Dedifferentiated amniotic fluid mesenchymal stem cell (primary cell): ENCODE measurements at regions not wholly inside any gene's neighbourhood (a gene's known extent, or its start where the extent isn't known, plus 50 kb on each side); places are given as distances from the start of the nearest gene placed in this dataset.

ENCODE experiments used
- DNase-seq: peaks from one replicate; pipeline ENCODE4 v3.0.0-alpha.2; 2016; ENCODE audit errors: extremely low spot score

DNA sequence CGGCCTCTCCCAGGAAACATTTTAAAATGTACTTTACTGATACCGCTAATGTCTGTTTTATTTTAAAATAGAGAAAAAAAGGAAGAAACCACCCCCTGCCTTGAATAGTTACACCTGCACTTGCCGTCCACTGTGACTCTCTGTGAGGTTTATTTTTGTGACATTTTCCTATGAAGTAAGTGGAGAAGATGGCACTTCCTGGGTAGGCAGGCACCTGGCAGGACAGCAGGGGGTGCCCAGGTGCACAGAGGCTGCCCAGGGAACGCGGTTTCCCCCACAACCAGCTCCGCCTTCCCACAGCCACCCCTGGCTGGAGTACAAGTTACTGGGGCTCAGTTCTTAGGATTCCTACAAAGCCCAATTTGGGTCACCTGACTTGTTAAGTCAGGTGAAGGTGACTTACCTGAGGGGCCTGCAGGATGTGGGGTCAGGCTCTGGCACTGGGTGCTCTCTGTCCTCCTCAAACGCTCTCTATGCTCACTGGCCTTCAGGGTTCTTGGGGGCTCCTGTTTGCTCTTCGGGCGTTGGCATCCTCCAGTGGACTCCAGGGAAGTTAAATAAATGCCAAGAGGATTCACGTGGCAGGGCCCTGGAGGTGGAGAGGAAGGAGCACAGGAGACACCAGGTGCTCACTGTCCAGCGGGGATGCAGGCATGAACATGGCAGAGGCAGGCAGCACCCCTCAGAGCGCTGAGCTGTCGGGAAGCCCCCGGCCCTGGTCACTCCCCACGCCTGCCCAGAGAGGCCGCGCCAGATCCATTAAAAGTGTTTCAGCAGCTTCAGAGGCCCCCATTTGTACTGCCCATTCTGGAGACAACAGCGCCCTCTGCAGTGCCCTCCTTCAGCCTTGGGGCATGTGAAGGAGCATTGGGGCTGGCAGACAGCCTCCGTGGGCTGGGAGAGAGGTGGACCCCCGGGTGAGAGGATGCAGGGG, 1021.2 kb downstream of the TBC1D22A start:
- DNase-seq, result no peak

DNA sequence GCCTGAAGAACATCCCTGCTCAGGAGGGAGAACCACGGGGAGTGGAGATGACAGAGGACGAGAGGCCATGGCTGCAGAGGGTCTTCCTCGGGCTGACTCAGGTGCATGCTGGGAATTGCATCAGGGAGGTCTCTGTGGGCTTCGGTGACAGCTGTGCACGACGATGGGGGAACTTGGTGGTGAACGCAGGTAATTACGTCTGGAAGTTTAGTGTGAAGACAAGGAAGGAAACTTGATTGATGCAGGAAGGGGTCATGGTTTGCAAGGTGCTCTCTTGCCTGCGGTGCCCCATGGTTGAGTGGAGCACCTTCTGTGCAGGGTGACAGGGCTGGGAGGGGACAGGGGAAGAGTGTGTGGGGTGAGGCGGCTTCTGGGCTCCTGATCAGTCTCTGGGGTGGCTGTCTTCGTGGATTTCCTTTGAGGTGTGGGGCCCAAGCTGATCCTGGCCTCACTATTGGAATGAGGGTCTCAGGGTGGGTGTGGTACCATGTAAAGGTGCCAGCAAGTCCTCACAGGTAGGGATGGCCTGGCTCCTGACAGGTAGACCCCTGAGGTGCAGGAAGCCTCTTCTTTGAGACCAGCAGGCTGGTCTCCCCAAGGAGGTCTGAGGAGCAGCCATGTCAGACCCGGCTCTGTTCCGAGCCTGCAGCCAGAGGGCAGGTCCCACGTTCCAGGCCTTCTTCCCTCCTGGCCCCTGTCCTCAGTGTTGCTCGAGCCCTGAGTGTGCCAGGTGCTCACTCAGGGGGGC, 1020.1 kb downstream of the TBC1D22A start:
- no peak for DNase-seq

DNA sequence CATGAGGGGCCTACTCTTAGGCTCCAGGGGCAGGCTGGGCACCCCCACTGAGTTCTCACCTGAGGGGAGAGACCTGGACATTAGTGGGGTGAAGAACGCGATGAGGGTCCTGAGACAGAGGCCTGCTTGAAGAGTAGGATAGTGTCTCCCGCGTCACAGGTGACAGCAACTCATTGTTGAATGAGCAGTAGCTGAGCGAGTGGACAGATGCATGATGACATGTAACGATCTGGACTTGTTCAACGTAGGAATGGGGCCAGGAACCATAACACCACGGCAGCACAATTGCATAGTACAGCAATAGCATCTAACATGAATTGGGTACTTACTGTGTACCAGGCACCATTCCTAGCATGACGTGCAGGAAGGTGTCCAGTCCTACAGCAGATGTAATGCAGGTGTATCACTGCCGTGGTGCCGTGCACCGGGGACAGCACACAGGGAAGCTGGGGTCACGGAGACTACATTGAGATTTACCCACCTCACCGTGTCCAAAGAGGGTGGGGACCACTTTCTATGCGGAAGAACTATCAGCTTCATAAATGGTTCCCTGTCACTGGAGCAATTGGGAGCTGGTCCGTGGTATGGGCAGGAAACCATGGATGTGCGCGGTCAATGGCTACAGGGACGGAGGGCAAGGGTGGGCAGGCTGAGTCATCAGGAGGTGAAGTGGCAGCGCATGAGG, 1019.1 kb downstream of the TBC1D22A start:
- no peak for DNase-seq

DNA sequence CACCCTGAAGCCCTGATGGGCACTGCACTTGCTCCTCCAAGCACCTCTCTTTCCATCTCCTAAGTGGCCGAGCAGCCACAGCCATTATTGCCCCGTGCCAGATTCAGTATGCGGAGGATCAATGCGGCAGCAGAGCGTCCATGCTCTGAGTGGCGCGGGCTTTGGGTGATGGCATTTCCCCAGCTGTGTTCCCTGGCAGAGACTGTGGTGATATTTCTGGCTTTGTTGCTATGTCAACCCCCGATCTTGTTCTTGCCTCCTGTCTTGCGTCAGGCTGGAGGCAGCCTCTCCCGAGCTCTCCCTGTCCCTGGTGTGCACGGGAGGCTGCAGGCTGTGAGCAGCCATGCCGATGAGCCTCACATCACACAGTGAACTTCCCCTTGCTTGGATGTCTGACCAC, 1018.6 kb downstream of the TBC1D22A start:
- no peak for DNase-seq

DNA sequence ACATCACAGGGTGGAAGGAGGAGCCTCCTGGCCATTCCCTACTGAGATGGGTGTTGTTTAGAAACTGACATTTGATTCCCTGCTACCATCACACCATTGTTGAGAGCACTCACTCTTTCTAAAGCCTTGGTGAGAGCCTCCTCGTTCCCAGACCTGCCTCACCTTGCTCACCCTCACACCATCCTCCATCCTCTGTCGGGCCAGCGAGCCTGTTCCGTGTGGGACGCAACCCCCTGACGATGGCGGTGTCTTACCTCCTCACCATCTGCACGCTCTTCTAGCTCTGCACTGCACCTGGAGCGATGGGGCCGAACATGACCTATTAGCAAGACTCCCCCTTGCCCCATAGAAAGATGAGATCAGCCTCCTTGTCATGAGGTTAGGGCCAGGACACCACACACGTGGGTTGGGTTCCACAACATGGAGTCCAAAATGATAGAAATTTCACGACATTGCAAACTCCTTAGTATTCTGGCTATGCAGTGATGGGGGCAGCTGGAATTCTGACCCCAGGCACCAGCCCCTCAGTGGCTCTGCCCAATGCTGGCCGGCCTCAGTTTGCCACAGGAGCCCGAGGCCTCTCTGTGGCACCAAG, 1017.9 kb downstream of the TBC1D22A start:
- no peak for DNase-seq

DNA sequence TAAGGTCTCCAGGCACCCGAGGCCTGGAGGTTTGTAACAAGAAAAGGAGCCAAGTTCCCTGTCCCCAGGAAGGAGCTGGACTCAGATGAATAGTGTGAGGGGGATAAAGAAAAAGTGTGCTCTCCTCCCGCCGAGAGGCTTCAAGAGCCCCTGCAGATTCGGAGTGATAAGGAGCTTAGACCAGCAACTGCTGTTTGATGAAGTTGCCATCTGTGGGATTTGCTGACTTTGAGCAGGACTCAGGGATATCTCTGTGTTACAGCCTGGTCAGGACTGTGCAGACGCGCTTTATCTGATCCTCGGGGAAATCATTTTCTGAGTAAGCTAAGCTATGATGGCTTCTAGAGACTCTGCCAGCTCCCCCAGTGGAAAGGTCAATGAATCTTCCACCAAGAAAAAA, 1017.0 kb downstream of the TBC1D22A start:
- no peak for DNase-seq

DNA sequence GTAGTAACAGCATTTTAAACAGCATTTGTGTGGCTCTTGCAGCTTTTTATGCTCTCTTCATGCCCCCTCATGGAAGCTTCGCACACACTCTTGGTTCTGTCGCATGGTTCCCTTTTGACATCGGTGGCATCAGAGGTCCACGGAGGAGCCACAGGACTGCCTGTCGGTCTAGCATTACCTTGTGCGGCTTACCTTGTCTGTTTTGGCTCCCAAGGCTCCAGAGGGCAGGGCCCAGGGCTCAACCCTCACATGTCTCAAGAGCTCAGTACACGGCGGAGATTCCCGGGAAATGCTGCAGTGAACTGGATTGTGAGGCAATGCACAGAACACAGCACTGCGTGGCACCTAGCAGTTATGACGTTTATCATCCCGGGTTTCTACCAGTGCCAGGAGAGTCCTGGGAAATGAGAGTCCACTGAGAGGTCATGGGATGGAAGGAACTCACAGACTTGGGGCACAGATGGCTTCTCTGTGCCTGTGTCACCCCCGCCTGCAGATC, 1015.8 kb downstream of the TBC1D22A start:
- DNase-seq, result no peak

DNA sequence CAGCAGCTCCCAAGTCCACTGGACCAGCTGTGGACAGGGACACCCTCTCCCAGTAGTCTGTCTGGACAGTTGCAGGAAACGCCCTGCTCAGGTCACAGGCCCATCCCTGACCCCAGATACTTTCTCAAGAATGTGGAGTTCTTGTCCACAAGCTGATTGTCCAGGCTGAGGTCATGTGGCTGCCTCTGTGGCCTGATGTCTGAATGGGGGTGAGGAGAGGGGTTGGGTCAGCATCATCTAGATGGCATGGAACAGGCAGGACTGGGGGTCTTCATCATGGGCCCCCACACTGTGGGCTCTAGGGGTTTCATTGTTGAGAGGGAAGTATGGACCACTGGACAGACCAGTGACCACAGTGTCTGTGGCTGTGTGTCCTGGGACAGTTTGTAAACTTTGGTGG, 1015.0 kb downstream of the TBC1D22A start:
- DNase-seq, result no peak

DNA sequence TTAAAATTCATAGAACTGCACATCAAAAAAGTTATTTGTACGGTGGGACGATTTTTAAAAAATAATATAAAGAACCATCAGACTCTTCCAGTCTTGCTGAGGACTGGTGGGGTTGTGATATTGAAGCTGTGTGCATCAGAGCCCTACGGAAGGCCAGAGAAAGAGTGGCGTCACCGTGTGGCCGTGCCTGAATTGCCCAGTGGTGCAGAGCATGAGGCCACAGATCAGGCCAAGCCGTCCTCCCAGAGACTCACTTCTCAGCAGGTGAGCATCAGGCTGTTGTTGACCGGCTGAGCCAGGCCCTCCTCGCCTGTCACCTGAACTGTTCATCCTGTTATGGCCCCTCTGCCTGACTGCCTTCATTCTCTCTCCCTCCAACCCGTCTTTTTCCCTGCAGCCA, 1013.9 kb downstream of the TBC1D22A start:
- DNase-seq, result no peak

DNA sequence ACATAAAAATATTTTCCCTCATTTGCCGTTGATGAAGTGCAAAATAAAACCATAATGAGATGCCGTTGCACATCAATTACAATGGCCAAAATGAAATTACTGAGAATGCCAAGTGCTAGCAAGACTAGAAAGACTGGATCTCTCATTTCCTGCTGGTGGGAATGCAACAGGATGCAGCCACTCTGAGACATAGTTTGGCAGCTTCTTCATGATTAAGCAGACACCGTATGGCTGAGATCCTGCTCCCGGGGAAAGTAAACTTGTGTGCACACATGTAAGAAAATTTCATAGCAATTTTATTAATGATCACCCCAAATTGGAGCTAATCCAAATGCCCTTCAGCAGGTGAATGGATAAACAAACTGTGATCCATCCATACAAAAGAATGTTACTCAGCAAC, 1013.2 kb downstream of the TBC1D22A start:
- DNase-seq, result no peak

DNA sequence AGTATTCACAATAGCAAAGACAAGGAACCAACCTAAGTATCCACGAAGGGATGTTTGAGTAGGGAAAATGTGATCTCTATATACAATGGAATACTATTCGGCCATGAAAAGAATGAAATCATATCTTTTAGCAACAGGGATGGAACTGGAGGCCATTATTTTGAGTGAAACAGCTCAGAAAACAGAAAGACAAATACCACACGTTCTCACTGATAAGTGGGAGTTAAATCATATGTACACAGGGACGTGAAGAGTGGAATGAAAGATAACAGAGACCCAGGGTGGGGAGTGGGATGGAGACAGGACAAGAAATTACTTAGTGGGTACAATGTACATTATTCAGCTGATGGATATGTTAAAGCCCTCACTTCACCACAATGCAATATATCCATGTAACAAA, 1012.7 kb downstream of the TBC1D22A start:
- no peak for DNase-seq

DNA sequence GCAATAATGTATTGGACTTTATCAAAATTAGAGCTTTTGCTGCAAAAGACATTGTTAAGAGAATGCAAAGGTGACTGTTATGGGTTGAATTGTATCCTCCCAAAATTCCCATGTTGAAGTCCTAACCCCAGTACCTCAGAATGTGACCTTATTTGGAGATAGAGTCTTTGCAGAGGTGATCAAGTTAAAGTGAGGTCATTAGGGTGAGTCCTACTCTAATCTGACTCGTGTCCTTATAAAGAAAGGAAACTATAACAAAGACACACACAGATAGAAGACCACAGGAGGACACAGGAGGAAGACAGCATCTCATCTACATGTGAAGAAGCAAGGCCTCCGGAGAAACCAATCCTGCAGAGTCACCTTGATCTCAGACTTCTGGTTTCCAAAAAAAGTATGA, 1011.2 kb downstream of the TBC1D22A start:
- DNase-seq, result no peak

DNA sequence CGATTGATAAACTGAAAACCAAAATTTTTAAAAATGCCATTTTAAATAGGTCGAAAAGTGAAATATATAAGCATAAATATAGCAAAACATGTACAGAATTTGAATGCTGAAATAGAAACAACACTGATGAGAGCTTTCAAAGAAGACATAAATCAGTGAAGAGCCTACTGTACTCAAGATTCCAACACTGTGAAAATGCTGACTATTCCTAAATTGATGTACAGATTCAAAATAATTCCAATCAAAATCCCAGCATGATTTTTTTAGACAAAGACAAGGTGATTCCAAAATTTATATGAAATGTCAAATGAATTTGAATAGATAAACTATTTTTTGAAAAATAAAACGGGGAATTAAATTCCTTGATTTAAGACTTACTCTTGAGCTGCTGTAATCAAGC, 1010.4 kb downstream of the TBC1D22A start:
- DNase-seq, result no peak

DNA sequence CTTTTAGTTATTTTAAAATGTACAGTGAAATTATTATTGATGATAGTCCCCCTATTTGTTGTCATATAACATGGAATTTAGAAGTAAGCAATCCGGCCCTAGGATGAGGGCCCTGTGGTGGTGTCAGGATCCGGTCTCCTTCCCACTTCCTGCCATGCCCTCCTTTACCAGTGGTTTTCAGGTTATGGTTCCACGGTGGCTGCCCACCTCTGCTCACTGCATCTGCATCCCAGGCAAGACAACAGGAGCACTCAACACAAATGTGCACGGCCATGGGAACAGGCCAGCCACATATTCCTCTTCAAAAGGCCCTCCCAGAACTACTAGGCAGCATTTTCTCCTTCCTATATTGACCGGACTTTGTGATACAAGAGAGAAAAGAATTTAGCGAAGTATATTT, 1007.2 kb downstream of the TBC1D22A start:
- no peak for DNase-seq

DNA sequence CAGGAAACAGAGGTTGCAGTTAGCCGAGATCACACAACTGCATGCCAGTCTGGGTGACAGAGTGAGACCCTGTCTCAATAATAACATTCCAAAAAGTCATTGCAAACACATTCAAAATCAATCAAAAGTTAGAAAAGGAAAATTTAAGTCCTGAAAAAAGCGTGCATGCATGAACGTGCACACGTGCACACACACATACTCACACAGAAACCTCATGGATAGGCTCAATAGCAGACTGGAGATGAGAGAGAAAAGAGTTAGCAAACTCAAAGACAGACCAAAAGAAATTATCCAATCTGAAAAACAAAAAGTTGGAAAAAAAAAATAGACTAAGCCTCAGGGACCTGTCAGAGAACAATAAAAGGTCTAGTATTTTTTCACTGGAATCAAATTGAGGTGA, 1005.6 kb downstream of the TBC1D22A start:
- DNase-seq, result no peak

DNA sequence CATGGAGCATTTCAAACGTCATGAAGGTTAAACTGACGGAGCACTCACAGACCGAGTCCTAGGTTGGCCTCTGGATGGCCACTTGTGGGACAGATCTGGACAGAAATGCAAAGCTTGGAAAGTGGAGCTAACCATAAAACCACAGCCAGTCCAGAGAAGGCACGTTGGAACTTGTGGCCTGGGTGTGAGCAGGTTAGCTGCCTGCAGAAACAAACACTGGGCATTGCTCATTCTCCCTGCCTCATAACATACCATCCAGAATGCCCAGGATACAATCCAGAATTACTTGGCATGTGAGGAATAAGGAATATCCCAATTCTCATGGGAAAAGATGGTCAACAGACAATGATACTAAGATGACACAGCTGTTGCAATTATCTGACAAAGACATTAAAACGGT, 1005.0 kb downstream of the TBC1D22A start:
- DNase-seq, result no peak

DNA sequence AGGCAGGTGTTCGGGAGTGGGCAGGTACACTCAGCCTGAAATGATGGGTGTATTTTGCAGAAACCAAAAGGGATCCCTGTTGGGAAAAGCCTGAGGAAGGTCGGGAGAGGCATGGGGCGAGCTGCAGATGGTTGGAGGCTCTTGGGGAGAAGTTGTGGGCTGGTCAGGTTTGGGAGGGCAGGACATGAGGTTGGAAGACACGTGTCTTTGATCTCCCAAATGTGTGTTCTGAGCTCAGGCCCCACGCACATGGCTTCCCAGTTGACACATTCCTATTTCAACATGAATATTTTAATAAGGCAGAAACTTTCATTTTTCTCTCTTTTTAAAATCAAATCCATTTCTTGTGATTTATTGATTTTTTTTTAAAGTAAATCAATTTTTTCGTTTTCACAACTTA, 1003.3 kb downstream of the TBC1D22A start:
- no peak for DNase-seq

DNA sequence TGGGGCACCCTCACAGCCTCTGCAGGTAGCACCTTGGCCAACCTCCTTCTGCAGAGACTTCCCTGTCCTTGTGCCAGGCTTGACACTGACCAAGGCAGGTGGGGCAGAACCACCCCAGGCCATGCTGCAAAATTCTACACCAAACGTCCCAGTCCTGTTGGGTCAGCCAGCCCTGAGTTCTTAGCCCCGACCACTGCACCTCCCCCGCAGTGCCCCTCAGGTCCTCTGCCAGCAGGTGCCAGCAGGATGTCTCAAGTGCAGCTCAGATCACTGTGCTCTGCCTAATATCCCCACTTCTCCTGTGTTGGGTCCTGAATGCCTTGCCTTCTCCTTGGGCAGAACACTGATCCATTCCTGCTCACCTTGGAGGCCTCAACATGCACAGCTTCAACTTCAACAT, 999.7 kb downstream of the TBC1D22A start:
- no peak for DNase-seq

DNA sequence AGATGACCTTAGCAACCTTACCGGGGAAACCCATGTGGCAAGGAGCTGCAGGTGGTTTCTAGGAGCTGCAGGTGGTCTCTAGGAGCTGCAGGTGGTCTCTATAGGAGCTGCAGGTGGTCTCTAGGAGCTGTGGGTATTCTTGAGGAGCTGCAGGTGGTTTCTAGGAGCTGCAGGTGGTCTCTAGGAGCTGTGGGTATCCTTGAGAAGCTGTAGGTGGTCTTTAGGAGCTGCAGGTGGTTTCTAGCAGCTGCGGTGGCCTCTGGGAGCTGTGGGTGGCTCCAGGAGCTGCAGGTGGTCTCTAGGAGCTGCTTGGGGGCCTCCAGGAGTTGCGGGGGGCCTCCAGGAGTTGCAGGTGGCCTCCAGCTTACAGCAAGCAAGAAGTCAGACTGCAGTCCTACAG, 997.5 kb downstream of the TBC1D22A start:
- no peak for DNase-seq

DNA sequence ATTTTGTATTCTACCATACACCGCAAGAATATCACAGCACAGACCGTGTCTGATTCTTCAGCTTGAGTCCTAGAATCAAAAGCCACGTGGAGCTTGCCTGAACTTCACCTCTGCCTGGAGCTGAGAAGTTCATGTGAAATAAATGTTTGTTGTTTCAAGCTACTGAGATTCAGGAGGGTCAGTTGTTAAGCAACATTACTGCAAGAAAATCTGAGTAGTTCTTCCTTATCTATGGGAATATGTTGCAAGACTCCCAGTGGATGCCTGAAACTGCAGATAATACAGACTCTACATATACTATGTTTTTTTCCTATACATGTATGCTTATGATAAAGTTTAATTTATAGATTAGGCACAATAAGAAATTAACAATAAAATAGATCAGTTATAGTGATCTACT, 995.3 kb downstream of the TBC1D22A start:
- DNase-seq, result no peak

DNA sequence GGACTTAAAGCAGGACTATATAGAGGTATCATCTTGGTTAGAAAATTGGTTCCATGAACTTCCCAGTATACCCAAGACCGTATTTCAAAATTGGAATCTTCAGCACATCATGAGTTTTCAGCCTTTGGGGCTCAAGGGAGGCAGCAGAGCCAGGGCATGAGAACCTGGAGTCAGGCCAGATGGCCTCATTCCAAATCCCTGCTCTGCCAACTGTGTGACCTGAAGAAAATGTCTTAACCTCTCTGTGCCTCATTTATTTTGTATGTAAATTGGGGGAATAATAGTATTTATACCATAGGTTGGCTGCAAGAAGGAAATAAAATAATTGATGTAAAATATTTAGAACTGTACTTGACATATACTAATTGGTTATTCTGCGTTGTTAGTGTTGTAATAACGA, 987.6 kb downstream of the TBC1D22A start:
- no peak for DNase-seq

DNA sequence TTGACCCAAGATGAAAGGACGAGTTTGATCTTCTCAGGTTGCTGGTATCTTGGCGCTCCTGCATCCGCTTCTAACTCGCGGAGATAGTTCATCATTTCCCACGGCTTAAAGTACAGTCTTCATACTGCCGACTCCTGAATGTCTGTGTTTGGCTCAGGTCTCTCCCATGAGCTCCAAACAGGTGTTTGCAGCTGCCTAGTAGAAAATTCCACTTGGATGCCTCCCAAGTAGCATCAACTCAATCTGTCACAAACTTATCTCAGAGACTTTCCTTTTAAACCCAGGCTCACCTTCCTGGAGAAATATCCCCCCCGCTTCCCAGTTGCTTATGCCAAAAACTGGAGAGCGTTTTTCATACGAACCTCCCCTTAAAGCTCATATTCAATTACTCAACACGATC, 986.5 kb downstream of the TBC1D22A start:
- DNase-seq, result no peak
